Pons (tissue), 1 donor: ENCODE measurements at regions not wholly inside any gene's neighbourhood (a gene's known extent, or its start where the extent isn't known, plus 50 kb on each side); places are given as distances from the start of the nearest gene placed in this dataset.
"Not testable (repeated sequence)": the region's sequence is repeated elsewhere in the genome, so short reads cannot be mapped to it uniquely, and the experiment has no call there.

Experiments used
- DNase-seq: peaks from one replicate; pipeline ENCODE4 v3.0.0-alpha.2; 2016; ENCODE audit warnings: low spot score

- DNase-seq, result no peak
Measured at GRCh38 chr22:47628477-47629272, 866.2 kb downstream of the TBC1D22A start.

- DNase-seq, result no peak
Measured at GRCh38 chr22:47627556-47628253, 865.3 kb downstream of the TBC1D22A start.

GRCh38 chr22:47626428-47627390, 864.3 kb downstream of the TBC1D22A start:
- no peak for DNase-seq

- DNase-seq, result no peak
Measured at GRCh38 chr22:47625531-47626427, 863.3 kb downstream of the TBC1D22A start.

GRCh38 chr22:47625013-47625385, 862.5 kb downstream of the TBC1D22A start:
- DNase-seq, result no peak

GRCh38 chr22:47624252-47625012, 862.0 kb downstream of the TBC1D22A start:
- DNase-seq, result no peak

- DNase-seq, result no peak
Measured at GRCh38 chr22:47623763-47624148, 861.3 kb downstream of the TBC1D22A start.

GRCh38 chr22:47623066-47623762, 860.8 kb downstream of the TBC1D22A start:
- no peak for DNase-seq

- no peak for DNase-seq
Measured at GRCh38 chr22:47622541-47622940, 860.1 kb downstream of the TBC1D22A start.

GRCh38 chr22:47621253-47621652, 858.8 kb downstream of the TBC1D22A start:
- no peak for DNase-seq

- no peak for DNase-seq
Measured at GRCh38 chr22:47620391-47620790, 857.9 kb downstream of the TBC1D22A start.

GRCh38 chr22:47619631-47620030, 857.2 kb downstream of the TBC1D22A start:
- no peak for DNase-seq

- DNase-seq, result no peak
Measured at GRCh38 chr22:47618180-47619010, 855.9 kb downstream of the TBC1D22A start.

- DNase-seq, result no peak
Measured at GRCh38 chr22:47617186-47617585, 854.7 kb downstream of the TBC1D22A start.

- DNase-seq, result no peak
Measured at GRCh38 chr22:47616396-47617020, 854.1 kb downstream of the TBC1D22A start.

GRCh38 chr22:47615051-47615450, 852.6 kb downstream of the TBC1D22A start:
- no peak for DNase-seq

GRCh38 chr22:47613606-47614350, 851.3 kb downstream of the TBC1D22A start:
- DNase-seq, result no peak

GRCh38 chr22:47613181-47613580, 850.7 kb downstream of the TBC1D22A start:
- DNase-seq, result not testable (repeated sequence)
